Globus pallidus (tissue), 1 donor: ENCODE measurements at regions not wholly inside any gene's neighbourhood (a gene's known extent, or its start where the extent isn't known, plus 50 kb on each side); places are given as distances from the start of the nearest gene placed in this dataset.
A peak's percentile ranks its signal among the peaks of the same experiment; 100 is the strongest.

ENCODE experiments used
- DNase-seq: peaks from one replicate; pipeline ENCODE4 v3.0.0-alpha.2; 2015; ENCODE audit warnings: low spot score

DNA sequence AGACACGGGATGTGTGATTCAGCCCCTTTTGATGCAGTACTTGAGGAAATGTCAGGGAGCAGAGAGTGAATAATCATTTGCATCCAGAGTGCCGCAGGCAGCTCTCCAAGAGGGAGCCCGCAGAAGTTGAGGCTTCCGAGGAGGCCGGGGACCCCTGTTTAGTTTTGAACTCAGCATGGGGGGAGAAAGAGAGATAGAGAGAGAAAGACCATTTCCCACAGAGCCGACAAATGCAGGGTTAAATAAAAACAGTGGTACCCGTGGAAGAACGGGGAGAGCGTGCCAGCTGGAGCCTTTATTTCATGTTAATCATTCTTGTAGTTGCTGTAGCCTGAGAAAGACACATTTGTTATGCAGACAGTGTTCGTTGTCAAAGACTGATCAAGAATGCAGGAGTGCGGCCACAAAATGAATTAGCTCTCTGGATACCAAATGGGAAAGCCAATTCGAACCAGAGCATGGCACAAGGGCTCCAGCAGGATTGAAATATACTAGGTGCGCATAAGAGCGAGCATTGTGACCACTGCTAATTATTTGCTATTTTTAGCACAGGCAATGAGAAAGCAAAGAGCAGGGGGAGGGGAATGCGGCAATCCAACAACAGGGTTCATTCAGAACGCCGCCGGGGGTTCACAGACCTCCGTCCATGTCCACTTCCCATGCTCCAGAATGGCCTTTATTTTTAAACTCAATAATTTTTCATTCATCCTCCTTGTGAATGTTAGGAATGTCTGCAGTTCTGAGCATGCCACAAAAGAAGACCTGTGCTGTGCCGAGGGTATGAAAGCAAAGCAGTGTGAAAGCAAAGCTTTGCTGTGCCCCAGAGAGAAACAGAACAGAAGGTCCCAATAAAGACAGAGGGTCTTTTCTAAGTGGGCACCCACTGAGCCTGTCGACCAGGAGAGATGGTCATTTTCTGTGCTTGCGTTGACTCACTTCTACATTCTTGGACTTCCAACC lies 243.9 kb upstream of the VCX3A start:
- DNase-seq, result peak; percentile 68

DNA sequence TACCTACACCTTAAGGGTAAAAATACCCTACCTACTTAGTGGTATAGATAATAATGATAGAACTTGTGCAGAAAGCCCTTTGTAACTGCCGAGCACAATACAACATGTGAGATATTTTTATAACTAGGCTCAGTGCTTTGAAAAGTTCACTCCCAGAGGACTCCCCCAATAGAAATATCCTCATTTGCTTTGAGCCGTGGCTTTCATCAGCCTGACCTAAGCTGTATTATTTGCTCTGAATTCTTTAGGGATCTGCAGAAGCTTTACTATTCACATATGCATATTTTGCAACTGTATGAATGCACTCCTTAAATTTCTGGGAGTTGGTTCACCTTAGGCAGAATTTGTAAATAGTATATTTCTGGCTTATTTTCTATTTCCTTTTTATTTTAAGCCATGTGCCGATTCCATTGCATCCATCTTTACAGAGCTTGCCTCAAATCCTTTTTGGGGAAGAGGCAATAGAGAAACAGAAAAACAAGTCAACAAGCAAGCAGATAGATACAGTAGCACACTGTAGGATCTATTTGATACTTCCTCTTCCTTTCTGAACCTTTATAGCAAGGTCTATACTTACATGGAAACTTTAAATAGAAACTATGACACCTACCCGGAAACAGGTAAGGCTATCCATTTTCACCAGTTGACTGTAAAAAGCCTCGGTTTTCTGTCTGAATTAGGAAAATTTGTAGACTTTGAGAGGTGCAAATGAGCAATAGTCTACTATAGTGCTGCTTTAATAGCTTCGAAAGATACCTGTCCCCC lies 242.5 kb upstream of the VCX3A start:
- no peak for DNase-seq

DNA sequence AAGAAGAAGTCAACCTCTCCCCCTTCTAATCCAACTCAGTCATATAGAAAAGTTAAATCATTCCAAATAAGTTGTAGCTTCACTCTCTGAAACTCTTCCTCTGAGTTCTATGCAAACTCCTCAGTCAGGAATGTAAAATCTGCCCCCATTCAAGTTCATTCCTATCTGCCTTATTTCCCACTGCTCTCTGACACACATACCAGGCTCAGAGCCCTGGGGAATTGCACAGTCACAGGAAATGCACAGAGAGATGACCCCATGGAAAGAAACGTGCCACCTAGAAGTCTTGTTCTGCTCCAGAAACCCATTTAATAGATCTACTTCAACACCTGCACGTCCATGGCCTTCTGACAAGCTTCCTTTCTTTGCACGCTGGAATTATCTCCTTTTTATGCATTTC lies 236.0 kb upstream of the VCX3A start:
- DNase-seq, result no peak

DNA sequence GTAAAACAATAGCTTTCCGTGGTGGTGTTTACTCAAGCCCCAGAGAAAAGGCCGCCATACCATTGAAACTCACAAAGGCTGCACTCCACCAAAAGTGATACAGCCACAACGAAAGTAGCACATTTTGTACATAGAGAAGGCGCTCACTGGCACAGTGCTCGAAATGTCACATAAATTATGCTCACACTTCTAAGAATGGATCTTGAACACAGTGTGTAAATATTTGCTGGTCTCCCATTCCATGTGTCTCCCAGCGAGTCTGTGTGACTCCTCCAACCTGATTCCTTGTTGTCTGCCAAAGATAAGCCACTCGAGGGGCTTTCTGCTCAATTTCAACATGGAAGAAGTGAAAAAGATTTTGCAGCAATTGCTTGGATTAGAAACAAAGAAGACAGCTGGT lies 234.0 kb upstream of the VCX3A start:
- no peak for DNase-seq

DNA sequence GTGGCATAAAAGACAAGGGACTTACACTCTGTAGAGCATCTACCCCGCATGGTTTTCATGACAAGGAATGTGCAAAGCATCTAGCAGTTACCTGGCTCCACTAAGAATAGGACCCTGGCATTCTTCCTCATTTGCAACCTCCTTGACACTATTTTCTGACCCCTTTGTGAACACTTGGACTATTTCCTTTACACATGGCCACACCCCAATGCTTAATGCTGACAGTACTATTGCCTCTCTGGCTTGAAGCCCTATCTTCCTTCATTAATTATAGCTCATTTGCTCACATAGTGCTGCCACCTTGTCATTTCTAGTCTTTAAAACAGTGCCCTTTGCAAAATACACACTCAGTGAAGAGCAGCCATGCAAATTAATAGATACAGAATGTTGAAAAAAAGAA lies 226.3 kb upstream of the VCX3A start:
- DNase-seq, result no peak

DNA sequence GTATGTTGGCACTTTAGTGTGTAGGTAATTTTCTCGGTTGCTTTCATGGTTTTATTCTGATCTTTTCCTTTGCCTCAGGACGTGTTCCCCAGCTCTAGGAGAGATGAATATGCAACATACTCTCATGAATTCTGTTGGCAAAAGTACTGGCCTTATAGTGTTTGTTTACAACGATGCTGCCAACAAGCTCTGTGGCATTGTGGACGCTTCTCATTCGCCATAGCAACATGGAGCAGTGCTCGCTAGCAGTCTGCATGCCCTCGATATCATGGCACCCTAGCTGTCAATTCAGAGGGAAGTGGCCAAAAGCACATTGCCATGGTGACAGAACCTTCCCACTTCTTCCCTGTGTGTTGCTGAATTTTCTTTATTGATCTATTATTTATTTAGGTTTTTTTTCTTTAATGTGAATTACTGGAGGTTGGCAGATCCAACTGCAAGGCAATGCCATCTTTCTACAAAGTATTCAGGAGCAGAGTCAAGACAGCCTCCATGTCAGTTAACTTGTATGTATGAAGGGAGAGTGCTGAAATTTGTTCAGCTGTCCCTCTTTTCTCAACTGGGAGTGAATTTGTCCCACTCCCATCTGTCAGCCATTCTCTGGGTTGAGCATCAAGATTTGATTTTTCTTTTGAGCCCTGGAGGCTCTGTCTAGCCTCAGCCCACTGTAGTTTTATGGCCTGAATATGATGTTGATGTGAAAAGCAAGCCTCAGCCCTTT lies 224.9 kb upstream of the VCX3A start:
- no peak for DNase-seq

DNA sequence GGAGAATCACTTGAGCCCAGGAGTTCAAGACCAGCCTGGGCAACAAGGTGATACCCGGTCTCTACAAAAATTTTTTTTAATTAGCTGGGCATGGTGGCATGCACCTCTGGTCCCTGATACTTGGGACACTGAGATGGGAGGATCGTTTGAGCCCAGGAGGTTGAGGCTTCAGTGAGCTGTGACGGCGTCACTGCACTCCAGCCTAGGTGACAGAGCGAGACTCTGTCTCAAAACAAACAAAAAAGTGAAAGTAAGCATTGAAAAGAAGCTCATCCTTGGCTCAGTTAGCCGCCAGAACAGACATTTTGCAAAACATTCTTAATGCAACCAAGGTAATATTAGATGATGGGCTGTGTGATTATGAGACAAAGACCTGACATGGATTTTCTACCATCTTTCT lies 223.3 kb upstream of the VCX3A start:
- DNase-seq, result no peak

DNA sequence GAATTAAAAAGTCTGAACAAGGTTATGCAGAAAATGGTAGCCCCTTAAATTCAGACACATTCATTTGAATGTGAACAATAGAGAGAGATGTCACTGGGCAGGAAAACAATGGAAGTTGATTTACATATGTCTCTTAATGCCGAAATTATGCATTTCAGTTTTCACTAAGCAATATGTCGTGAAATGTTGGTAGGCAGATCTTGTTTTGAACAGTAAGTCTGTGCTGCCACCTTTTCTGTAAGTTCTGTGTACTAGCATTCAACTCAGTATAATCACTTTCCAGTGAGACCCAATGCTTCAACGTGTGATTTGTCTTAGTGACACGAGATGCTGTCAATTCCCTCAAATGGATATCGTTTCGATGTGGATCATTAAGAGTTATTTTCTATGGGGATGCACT lies 222.7 kb upstream of the VCX3A start:
- DNase-seq, result no peak

DNA sequence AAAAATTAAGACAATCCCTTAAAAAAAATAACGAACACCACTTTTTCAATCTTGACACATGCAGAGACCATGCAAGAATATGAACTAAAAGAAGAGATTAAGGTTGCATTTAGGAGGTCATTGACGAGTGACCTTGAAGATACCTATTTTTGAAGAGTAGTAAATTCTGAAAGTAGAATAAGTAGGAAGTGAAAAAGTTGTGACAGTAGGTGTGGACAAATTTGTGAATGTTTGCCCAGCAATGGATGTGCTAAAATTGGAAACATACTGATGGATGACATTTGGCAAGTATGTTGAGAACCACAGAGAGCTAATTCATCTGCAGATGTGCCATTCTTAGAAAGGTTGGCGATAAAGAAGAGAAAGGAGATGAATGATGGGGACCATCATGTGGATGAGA lies 213.7 kb upstream of the VCX3A start:
- no peak for DNase-seq

DNA sequence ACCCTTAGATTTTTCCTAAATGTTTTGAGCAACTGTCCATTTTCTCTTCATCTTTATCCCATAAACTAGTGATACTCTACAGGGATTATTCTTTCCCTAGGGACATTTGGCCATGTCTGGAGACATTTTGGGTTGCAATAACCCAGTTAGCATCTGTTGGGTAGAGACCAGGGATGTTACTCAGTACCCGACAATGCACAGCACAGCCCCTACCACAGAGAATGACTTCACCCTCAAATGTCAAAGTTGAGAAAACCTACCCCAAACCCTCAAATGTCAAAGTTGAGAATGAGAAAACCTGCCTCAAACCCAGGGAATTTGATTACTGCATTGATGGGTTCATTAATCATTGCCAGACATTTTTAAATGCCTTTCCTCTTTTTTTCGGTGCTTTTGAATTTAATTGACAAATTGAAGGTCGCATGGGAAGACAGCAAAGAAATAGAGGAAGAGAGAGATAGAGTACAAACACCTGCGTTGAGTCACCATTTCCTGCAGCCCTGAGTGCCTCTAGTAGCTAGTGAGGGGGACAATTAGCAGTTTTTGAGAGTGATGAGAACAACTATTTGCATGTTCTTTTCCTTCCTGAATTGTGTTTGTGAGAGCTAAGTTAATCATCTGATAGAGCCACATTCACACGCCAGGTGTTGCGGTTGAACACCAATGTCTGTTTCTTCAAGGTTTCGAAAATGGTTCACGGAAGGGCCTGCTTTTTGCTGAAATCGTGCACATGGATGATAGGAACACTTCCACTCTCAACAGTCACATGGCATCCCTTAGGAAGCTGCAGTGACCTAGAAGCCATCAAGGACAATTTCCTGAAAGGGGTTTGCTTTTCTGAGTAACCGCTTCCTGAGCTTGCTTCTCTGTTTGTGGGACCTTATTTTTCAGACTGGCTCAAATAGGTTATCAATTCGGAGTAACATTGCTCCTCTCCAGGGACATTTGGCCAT lies 203.9 kb upstream of the VCX3A start:
- no peak for DNase-seq

DNA sequence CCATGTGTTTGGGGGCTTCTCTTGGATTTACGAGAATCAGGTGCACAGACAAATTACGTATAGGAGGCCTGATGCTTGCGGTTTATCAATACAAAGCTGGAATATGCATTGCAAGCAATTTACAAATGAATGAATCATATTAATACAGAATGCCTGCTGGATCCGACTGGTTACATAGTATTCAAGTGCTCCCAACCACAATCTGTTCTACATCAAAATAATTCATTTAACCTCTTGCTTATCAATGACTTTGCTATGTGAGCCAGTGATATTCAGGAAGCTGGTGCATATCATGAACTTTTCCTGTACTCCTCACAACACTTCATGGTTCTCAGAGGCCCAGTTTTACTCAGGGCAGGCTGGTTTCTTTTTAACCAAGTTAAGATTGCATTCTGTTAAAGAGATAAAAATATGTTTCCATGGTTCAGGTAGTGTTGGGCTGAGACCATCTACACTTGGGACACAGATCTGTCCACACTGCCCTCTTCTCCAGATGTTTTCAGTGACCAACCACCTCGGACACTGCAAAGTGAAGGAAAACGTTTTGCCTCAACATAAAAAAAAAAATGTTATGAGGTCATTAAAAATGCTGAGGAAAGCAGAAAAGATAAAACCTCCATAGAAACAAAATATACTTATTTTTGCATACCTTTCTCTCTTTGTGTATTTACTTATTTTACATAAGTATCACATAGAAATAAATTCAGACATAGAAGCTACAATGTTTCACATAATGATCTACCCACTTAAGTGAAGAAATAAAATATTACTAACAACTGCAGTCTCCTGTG lies 200.1 kb upstream of the VCX3A start:
- no peak for DNase-seq

DNA sequence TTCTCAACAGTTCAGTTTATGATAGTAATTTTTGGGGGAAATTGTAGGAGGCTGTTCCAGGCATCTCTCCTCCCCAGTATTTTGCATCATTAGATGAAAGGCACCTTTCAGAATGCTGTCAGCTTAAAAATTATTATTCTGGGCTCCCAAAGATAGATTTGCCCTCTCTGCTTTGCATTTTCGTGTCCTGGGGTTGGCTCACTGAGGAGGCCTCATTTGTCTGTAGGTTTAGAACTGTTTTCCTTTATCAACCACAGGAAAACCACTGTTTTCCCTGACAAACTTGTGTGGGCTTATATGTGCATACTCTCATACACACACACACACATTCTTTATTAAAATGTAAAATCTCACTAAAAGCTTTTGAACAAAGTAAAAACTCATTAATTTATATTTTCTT lies 197.2 kb upstream of the VCX3A start:
- DNase-seq, result no peak

DNA sequence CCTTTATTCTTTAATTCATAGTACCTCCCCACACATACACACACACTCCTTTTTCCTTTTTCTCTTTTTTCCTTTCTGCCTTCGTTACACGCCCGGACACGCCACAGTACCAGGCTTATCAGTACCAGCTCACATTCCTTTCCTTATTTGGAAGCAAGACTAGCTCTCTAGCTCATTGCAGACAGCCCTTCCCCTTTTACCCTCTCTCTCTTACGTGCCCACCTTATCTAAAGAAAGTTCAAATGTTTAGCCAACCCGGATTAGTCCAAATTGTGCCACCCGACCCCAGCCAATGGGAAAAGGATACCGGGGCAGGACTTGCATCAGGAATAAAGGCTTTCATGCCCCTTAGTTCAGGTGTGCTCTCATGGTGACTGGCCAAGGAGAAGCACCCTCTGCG lies 194.7 kb upstream of the VCX3A start:
- DNase-seq, result no peak

DNA sequence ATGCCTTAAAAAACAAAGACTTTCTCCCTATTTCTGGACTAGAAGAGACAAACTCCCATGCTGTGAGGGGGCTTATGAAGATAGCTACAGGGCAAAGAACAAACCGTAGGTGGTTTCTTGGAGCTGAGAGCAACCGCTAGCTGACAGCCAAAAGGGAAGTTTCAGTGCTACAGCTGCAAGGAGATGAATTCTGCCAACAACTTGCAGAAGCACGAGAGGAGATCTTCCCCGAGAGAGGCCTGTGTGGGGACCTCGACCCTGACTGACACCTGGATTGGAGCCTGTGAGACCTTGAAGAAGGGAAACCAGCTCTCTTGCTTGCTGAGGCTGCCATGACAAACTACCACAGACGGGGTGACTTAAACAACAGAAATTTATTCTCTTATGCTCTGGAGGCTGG lies 183.8 kb upstream of the VCX3A start:
- no peak for DNase-seq

DNA sequence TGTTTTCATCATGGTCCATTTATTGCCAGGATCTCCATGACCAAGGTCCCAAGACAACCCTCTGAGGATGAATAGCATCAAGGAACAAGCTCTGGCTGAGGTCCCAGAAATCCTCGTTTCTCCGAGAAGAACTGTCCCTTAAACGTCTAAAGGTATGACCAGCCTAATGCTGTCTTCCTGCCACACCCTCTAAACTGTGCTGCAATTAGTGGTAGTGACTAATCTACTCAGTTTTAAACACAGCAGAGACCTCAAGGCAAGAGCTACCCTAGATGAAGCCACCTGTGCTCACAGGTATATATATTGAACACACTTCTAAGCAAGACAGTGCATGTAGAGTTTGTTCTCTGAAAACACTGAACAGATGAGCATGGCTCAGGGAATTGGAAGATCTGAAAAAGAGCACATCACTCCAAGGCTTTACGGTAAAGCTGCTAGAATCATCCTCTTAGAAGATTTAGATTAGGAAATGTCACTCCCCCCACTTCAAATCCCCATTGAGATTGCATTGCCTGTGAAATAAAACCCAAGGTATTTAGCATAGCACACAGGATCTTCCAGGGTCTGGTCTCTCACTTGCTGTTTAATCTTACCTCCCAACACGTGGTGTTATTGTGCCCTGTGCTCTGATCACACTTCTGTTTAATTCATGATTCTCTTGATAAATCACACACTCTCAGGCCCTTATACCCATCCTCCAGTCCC lies 173.9 kb upstream of the VCX3A start:
- no peak for DNase-seq

DNA sequence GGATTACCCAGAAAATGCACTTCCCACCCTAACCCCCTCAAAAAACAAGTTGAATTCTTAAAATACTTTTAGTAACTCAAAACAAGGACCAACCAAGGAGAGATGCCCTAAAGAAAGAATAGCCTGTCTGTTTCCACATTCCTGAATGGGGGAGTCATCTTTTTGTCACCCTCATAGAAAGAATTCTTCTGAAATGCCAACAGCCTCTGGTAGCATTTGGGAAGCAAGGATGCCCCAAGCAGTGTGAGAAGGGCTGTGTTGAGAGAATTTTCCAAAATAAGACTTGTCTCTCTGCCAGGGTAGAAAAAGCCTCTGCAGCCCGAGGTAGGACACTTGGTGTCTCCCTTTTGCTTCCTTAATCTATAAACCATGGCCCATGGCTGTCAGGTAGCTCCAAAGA lies 173.1 kb upstream of the VCX3A start:
- no peak for DNase-seq

DNA sequence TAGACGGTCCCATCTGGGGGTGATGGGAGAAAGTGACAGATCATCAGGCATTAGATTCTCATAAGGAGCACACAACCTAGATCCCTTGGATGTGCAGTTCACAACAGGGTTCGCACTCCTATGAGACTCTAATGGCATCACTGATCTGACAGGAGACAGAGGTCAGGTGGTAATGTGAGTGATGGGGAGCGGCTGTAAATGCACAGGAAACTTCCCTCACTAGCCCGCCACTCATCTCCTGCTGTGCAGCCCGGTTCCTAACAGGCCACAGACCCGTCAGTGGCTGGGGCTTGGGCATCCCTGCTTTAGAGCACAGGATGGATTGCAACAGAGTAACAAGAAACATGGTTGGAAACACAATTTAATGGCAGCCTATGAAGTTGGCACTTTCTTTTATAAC lies 172.6 kb upstream of the VCX3A start:
- DNase-seq, result no peak

DNA sequence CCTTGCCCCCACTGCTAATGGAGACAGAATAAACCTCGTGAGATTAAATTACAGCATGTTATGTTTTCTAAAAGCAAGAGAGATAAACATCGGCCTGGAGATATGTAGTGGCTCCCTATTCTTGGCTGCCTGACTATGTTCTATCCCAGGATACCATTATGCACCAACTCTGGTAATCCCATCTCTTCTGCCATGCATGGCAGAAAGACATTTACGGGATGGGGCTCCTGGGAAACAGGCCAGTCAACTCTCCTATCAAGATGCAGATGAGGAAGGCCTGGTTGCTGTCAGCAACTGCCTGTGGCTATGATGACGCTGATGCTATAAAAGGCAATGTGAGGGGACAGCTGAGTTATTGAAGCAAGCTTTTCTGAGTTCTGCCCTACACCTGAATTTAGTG lies 166.2 kb upstream of the VCX3A start:
- no peak for DNase-seq

DNA sequence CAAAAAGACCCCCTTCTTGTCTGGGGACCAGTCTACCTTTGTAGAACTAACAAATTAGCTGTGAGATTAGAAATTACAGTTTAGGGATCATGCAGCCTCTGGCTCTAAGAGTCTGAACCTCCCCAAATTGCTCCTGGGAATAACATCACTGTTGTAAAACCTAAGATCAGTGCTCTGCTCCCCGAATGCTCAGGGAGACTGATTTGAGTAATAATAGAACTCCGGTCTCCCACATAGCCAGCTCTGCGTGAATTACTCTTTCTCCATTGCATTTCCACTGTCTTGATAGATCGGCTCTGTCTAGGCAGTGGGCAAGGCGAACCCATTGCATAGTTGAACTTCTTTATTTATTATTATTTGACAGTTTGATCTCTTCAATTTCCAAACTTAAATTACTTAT lies 160.8 kb upstream of the VCX3A start:
- no peak for DNase-seq

DNA sequence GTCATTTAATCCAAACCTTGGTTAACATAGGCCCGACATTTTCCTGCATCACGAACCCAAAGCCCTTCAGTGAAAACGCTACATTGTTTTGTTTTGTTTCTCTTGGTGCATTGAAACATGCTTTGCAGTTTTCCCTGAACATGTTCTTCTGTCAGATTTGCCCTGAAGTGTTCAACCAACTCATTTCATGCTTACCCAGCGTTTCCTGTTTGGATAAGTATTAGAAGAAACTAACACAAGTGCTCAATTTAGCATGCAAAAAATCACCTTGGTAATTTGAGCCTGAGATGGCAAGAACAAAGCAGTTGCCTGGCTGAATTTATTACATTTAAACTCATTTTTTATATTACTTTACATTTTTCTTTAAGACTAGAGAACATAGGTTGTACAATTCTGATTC lies 160.1 kb upstream of the VCX3A start:
- DNase-seq, result no peak
